ENCODE measurements at regions not wholly inside any gene's neighbourhood (a gene's known extent, or its start where the extent isn't known, plus 50 kb on each side); places are given as distances from the start of the nearest gene placed in this dataset.

DNA sequence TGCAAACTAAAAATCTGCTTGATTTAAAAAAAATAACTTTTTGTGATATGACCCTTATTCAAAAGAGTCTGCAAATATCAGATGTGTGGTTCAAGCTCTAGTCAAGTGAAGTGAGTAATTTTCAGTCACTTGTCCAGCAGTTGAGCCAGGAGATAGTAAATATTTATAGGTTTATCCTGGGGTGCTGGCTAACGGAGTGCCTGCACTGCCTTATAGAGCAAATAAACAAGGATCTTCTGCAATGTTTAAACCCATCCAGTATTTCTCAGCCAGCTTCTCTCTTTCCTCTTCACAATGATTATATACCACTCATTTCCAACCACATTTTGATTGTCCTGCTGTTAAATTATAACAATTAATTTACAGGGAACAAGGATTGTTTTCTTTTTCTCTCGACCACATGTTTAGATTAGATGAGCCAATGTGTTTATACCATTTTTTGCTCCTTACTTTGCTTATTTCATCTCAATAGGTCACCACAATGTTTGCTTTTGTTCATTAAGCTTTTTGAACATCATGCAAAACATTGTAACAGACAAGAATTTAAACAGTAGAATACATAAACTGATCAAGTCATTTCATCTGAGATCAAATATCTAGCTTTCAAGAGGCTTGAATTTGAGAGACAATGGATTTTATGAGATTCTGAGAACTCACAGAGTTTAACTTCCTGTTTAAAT, 60.3 kb upstream of the GREM2 start:
- ATAC-seq (no peak), DNase-seq (ENCODE audit: low spot score) (no peak)
- no peaks in the 10 kb centered on the region for H3K36me3 ChIP-seq (ENCODE audit: insufficient read depth)
- no peak overlapping the region for H3K4me2 ChIP-seq
- no peak for TF ChIP-seq EZH2 (IDR thresholded peaks at IDR 0.05; ENCODE audit: low read depth, unreplicated experiment)
- TF ChIP-seq, protein P1, sequence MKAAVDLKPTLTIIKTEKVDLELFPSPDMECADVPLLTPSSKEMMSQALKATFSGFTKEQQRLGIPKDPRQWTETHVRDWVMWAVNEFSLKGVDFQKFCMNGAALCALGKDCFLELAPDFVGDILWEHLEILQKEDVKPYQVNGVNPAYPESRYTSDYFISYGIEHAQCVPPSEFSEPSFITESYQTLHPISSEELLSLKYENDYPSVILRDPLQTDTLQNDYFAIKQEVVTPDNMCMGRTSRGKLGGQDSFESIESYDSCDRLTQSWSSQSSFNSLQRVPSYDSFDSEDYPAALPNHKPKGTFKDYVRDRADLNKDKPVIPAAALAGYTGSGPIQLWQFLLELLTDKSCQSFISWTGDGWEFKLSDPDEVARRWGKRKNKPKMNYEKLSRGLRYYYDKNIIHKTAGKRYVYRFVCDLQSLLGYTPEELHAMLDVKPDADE (IDR thresholded peaks at IDR 0.05) = no peak
- no peak for TF ChIP-seq ZNF114 (CRISPR knock-in tag; IDR thresholded peaks at IDR 0.05)
- TF ChIP-seq STAT1 (IDR thresholded peaks at IDR 0.05; ENCODE audit: unreplicated experiment) = no peak
- no peak for TF ChIP-seq CREB1 (CRISPR knock-in tag; IDR thresholded peaks at IDR 0.05; ENCODE audit: low read depth)
- TF ChIP-seq, protein P2, sequence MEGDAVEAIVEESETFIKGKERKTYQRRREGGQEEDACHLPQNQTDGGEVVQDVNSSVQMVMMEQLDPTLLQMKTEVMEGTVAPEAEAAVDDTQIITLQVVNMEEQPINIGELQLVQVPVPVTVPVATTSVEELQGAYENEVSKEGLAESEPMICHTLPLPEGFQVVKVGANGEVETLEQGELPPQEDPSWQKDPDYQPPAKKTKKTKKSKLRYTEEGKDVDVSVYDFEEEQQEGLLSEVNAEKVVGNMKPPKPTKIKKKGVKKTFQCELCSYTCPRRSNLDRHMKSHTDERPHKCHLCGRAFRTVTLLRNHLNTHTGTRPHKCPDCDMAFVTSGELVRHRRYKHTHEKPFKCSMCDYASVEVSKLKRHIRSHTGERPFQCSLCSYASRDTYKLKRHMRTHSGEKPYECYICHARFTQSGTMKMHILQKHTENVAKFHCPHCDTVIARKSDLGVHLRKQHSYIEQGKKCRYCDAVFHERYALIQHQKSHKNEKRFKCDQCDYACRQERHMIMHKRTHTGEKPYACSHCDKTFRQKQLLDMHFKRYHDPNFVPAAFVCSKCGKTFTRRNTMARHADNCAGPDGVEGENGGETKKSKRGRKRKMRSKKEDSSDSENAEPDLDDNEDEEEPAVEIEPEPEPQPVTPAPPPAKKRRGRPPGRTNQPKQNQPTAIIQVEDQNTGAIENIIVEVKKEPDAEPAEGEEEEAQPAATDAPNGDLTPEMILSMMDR (conservative IDR thresholded peaks at IDR 0.05; ENCODE audit: low read depth in 2 of 2) = no peak
- TF ChIP-seq POLR2AphosphoS5 (IDR thresholded peaks at IDR 0.05; ENCODE audit: low read depth) = no peak
- TF ChIP-seq JUNB (IDR thresholded peaks at IDR 0.05; ENCODE audit: unreplicated experiment) = no peak
- TF ChIP-seq ZNF331 (CRISPR knock-in tag; IDR thresholded peaks at IDR 0.05; ENCODE audit: low read depth) = no peak
- TF ChIP-seq, protein P3, sequence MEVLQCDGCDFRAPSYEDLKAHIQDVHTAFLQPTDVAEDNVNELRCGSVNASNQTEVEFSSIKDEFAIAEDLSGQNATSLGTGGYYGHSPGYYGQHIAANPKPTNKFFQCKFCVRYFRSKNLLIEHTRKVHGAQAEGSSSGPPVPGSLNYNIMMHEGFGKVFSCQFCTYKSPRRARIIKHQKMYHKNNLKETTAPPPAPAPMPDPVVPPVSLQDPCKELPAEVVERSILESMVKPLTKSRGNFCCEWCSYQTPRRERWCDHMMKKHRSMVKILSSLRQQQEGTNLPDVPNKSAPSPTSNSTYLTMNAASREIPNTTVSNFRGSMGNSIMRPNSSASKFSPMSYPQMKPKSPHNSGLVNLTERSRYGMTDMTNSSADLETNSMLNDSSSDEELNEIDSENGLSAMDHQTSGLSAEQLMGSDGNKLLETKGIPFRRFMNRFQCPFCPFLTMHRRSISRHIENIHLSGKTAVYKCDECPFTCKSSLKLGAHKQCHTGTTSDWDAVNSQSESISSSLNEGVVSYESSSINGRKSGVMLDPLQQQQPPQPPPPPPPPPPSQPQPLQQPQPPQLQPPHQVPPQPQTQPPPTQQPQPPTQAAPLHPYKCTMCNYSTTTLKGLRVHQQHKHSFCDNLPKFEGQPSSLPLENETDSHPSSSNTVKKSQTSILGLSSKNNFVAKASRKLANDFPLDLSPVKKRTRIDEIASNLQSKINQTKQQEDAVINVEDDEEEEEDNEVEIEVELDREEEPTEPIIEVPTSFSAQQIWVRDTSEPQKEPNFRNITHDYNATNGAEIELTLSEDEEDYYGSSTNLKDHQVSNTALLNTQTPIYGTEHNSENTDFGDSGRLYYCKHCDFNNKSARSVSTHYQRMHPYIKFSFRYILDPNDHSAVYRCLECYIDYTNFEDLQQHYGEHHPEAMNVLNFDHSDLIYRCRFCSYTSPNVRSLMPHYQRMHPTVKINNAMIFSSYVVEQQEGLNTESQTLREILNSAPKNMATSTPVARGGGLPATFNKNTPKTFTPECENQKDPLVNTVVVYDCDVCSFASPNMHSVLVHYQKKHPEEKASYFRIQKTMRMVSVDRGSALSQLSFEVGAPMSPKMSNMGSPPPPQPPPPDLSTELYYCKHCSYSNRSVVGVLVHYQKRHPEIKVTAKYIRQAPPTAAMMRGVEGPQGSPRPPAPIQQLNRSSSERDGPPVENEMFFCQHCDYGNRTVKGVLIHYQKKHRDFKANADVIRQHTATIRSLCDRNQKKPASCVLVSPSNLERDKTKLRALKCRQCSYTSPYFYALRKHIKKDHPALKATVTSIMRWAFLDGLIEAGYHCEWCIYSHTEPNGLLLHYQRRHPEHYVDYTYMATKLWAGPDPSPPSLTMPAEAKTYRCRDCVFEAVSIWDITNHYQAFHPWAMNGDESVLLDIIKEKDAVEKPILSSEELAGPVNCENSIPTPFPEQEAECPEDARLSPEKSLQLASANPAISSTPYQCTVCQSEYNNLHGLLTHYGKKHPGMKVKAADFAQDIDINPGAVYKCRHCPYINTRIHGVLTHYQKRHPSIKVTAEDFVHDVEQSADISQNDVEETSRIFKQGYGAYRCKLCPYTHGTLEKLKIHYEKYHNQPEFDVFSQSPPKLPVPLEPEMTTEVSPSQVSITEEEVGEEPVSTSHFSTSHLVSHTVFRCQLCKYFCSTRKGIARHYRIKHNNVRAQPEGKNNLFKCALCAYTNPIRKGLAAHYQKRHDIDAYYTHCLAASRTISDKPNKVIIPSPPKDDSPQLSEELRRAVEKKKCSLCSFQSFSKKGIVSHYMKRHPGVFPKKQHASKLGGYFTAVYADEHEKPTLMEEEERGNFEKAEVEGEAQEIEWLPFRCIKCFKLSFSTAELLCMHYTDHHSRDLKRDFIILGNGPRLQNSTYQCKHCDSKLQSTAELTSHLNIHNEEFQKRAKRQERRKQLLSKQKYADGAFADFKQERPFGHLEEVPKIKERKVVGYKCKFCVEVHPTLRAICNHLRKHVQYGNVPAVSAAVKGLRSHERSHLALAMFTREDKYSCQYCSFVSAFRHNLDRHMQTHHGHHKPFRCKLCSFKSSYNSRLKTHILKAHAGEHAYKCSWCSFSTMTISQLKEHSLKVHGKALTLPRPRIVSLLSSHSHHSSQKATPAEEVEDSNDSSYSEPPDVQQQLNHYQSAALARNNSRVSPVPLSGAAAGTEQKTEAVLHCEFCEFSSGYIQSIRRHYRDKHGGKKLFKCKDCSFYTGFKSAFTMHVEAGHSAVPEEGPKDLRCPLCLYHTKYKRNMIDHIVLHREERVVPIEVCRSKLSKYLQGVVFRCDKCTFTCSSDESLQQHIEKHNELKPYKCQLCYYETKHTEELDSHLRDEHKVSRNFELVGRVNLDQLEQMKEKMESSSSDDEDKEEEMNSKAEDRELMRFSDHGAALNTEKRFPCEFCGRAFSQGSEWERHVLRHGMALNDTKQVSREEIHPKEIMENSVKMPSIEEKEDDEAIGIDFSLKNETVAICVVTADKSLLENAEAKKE (CRISPR knock-in tag; IDR thresholded peaks at IDR 0.05) = no peak
- TF ChIP-seq, protein P4, sequence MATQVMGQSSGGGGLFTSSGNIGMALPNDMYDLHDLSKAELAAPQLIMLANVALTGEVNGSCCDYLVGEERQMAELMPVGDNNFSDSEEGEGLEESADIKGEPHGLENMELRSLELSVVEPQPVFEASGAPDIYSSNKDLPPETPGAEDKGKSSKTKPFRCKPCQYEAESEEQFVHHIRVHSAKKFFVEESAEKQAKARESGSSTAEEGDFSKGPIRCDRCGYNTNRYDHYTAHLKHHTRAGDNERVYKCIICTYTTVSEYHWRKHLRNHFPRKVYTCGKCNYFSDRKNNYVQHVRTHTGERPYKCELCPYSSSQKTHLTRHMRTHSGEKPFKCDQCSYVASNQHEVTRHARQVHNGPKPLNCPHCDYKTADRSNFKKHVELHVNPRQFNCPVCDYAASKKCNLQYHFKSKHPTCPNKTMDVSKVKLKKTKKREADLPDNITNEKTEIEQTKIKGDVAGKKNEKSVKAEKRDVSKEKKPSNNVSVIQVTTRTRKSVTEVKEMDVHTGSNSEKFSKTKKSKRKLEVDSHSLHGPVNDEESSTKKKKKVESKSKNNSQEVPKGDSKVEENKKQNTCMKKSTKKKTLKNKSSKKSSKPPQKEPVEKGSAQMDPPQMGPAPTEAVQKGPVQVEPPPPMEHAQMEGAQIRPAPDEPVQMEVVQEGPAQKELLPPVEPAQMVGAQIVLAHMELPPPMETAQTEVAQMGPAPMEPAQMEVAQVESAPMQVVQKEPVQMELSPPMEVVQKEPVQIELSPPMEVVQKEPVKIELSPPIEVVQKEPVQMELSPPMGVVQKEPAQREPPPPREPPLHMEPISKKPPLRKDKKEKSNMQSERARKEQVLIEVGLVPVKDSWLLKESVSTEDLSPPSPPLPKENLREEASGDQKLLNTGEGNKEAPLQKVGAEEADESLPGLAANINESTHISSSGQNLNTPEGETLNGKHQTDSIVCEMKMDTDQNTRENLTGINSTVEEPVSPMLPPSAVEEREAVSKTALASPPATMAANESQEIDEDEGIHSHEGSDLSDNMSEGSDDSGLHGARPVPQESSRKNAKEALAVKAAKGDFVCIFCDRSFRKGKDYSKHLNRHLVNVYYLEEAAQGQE (IDR thresholded peaks at IDR 0.05; ENCODE audit: unreplicated experiment) = no peak
- TF ChIP-seq NANOG (IDR thresholded peaks at IDR 0.05; ENCODE audit: borderline replicate concordance) = no peak
- TF ChIP-seq EZH2phosphoT487 (IDR thresholded peaks at IDR 0.05; ENCODE audit: unreplicated experiment) = no peak
- no peaks in the 10 kb centered on the region for H3K36me3 Mint-ChIP-seq (ENCODE audit: low read depth)
- no peaks in the 10 kb centered on the region for H3K27me3 Mint-ChIP-seq (ENCODE audit: insufficient read depth, low read depth, poor library complexity)
- 0 out of 2 replicates have a peak overlapping the region, but pooled peaks have one; percentile 23 for H3K27ac Mint-ChIP-seq
- no peak overlapping the region for H2AFZ ChIP-seq
- H3K9me3 Mint-ChIP-seq = no peaks in the 10 kb centered on the region; the same call in 2 of the 3 replicates
- H3K4me3 ChIP-seq = no peak overlapping the region
- no peak overlapping the region for H3K27ac ChIP-seq (ENCODE audit: low read depth)
- H3K4me1 ChIP-seq (ENCODE audit: insufficient read depth) = 0 out of 2 replicates have a peak, but pooled peaks cover 5% of the 10 kb centered on the region
- H3K27me3 ChIP-seq (ENCODE audit: insufficient read depth) = no peaks in the 10 kb centered on the region
- H3K4me3 Mint-ChIP-seq = no peak overlapping the region
- no peaks in the 10 kb centered on the region for H3K9me2 ChIP-seq (ENCODE audit: insufficient read depth)
- 0 out of 3 replicates have a peak, but pooled peaks cover 2% of the 10 kb centered on the region for H3K4me1 Mint-ChIP-seq
- no peaks in the 10 kb centered on the region for H3F3A ChIP-seq (replicated peaks; ENCODE audit: low read depth)
- no peaks in the 10 kb centered on the region for H4K20me1 ChIP-seq (replicated peaks; ENCODE audit: insufficient read depth)
- no peaks in the 10 kb centered on the region for H3K79me2 ChIP-seq (replicated peaks; ENCODE audit: insufficient read depth)
